ENCODE measurements at regions not wholly inside any gene's neighbourhood (a gene's known extent, or its start where the extent isn't known, plus 50 kb on each side); places are given as distances from the start of the nearest gene placed in this dataset.

- no peak for TF ChIP-seq EZH2 (IDR thresholded peaks at IDR 0.05)
- TF ChIP-seq, protein P1, sequence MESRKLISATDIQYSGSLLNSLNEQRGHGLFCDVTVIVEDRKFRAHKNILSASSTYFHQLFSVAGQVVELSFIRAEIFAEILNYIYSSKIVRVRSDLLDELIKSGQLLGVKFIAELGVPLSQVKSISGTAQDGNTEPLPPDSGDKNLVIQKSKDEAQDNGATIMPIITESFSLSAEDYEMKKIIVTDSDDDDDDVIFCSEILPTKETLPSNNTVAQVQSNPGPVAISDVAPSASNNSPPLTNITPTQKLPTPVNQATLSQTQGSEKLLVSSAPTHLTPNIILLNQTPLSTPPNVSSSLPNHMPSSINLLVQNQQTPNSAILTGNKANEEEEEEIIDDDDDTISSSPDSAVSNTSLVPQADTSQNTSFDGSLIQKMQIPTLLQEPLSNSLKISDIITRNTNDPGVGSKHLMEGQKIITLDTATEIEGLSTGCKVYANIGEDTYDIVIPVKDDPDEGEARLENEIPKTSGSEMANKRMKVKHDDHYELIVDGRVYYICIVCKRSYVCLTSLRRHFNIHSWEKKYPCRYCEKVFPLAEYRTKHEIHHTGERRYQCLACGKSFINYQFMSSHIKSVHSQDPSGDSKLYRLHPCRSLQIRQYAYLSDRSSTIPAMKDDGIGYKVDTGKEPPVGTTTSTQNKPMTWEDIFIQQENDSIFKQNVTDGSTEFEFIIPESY (IDR thresholded peaks at IDR 0.05; ENCODE audit: extremely low read depth, insufficient replicate concordance, low read length): no peak
- TF ChIP-seq CTCF (IDR thresholded peaks at IDR 0.05 in 2 of 3, conservative IDR thresholded peaks at IDR 0.05 in 1 of 3; ENCODE audit: borderline replicate concordance in 1 of 3, insufficient read depth in 1 of 3, low read depth in 2 of 3, low read length in 2 of 3): no peak
- no peak for TF ChIP-seq YY1 (IDR thresholded peaks at IDR 0.05; ENCODE audit: extremely low read depth, insufficient replicate concordance, low read depth, low read length)
- TF ChIP-seq POLR2A (IDR thresholded peaks at IDR 0.05; ENCODE audit: borderline replicate concordance, extremely low read depth, insufficient read depth, insufficient read length): no peak
- TF ChIP-seq EZH2phosphoT487 (IDR thresholded peaks at IDR 0.05; ENCODE audit: borderline replicate concordance): no peak
- TF ChIP-seq EGR1 (IDR thresholded peaks at IDR 0.05; ENCODE audit: low read depth): no peak
Measured at GRCh38 chr13:87999240-87999700, 328.1 kb downstream of the SLITRK5 start.

Data from HCT116 (cell line).